HUES6 (cell line): ENCODE measurements at regions not wholly inside any gene's neighbourhood (a gene's known extent, or its start where the extent isn't known, plus 50 kb on each side); places are given as distances from the start of the nearest gene placed in this dataset.
"Not testable (repeated sequence)": the region's sequence is repeated elsewhere in the genome, so short reads cannot be mapped to it uniquely, and the experiment has no call there.

Experiments
- H3K27ac ChIP-seq: 2 replicates; pipeline ENCODE4 v1.7.0; 2013; ENCODE audit warnings: low read depth, mild to moderate bottlenecking, low read length, inconsistent platforms
- H3K27me3 ChIP-seq: 2 replicates; pipeline ENCODE4 v1.6.1; 2013; ENCODE audit warnings: low read length; ENCODE audit not compliant: control insufficient read depth, insufficient read depth
- H3K36me3 ChIP-seq: 2 replicates; pipeline ENCODE4 v1.6.1; 2013; ENCODE audit warnings: low read length; ENCODE audit not compliant: control insufficient read depth, insufficient read depth
- H3K4me1 ChIP-seq: 2 replicates; pipeline ENCODE4 v1.6.1; 2013; ENCODE audit warnings: low read length; ENCODE audit not compliant: control insufficient read depth, insufficient read depth
- H3K4me3 ChIP-seq: 2 replicates; pipeline ENCODE4 v1.5.1; 2013; ENCODE audit warnings: low read depth, low read length
- H3K9ac ChIP-seq: one replicate; pipeline ENCODE4 v1.6.1; 2013; ENCODE audit warnings: mild to moderate bottlenecking, low read length
- H3K9me3 ChIP-seq: 2 replicates; pipeline ENCODE4 v1.6.1; 2013; ENCODE audit warnings: low read depth, low read length; ENCODE audit not compliant: control insufficient read depth, insufficient read depth

- Histone ChIP-seq H3K9me3 (peaks cover 32% of the 10 kb centered on the region), H3K4me1 (no peaks in the 10 kb centered on the region), H3K4me3 (no peak overlapping the region), H3K27me3 (no peaks in the 10 kb centered on the region), H3K27ac (no peak overlapping the region), H3K36me3 (no peaks in the 10 kb centered on the region), H3K9ac (no peak overlapping the region)
Measured at GRCh38 chr5:62192958-62193357, 113.0 kb upstream of the KIF2A start.

DNA sequence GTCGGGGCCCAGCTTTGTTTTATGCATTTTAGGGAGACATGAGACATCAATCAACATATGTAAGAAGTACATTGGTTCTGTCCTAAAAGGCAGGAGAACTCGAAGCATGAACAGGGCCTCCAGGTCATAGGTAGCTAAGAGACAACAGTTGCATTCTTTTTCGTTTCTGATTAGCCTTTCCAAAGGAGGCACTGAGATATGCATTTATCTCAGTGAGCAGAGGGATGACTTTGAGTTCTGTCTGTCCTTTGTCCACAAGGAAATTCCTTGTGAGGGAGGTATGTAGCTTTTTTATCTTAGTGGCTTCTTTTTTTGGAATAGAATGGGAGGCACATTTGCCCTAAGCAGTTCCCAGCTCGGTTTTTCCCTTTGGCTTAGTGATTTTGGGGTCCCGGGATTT is 109.5 kb upstream of the KIF2A start:
- H3K27ac ChIP-seq, H3K36me3 ChIP-seq, H3K27me3 ChIP-seq, H3K4me3 ChIP-seq, H3K4me1 ChIP-seq, H3K9ac ChIP-seq: not testable (repeated sequence)
- peaks cover 32% of the 10 kb centered on the region for H3K9me3 ChIP-seq

DNA sequence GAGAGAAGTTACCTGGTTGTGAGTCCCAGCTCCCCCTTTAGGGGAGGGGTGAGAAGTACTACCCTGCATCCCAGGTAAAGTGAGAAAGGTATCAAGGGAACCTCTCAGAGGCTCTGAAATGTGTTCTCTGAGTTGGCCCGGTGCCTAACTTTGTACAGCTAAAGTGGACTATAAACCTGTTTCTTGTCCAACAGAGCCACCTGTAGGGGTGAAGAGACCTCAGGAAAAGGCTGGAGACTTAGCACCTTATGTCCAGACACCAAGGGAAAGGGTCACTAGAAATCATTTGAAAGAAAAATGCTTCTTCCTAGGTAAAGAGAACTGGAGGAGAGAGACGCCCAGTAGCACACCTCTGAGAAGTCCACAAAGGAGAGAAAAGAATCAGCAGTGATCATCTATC is 108.3 kb upstream of the KIF2A start:
- no peaks in the 10 kb centered on the region for H3K4me1 ChIP-seq
- no peaks in the 10 kb centered on the region for H3K36me3 ChIP-seq
- peaks cover 22% of the 10 kb centered on the region for H3K9me3 ChIP-seq
- H3K9ac ChIP-seq, result no peak overlapping the region
- no peak overlapping the region for H3K27ac ChIP-seq
- no peak overlapping the region for H3K4me3 ChIP-seq
- peaks cover 4% of the 10 kb centered on the region for H3K27me3 ChIP-seq

GRCh38 chr5:62198421-62198820 is 107.6 kb upstream of the KIF2A start:
- no peak overlapping the region for H3K4me3 ChIP-seq
- no peak overlapping the region for H3K9ac ChIP-seq
- H3K9me3 ChIP-seq, result peaks cover 15% of the 10 kb centered on the region
- H3K27me3 ChIP-seq, result peaks cover 4% of the 10 kb centered on the region
- H3K36me3 ChIP-seq, result no peaks in the 10 kb centered on the region
- no peaks in the 10 kb centered on the region for H3K4me1 ChIP-seq
- H3K27ac ChIP-seq, result no peak overlapping the region

DNA sequence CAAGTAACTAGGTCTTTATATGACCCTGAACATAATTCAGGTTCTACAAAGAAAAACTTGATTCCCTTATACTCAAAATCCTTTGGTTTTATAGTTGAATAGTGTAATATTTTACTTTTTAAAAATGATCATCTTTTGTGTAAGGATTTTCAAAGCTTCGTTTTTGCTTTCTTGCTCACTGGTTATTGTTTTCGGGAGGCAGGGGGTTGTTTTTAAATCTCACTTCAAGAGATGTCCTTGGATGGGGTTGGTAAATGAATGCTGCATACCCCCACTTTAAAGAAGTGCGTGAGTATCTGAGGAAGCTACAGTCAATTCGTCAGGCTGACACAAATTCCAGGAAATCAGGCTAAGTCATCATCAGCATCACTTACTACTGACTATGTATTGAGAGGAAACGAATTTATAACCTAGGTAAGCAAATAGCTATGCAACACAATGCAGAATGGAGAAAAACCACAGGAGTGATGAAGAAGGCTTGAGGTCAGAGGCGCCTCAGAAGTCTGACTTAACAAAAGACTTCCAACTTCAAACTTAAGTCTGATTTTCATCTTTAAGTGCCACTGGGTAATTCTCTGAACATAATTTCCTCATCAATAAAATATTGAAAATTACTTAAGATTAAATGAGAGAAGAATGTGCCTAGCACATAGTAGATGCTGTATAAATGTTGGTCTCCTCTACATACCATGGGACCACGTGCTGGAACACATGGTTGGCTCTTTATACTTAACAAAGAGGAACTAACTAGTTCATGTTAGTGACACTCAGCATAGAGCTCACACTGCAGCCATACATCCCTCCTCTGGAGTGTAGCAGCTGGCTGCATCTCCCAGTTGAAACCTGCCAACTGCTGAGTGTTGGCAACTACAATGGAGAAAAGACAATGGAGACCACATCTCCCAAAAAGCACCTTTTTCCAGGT is 106.0 kb upstream of the KIF2A start:
- Histone ChIP-seq H3K9me3 (no peaks in the 10 kb centered on the region), H3K36me3 (no peaks in the 10 kb centered on the region), H3K4me1 (no peaks in the 10 kb centered on the region), H3K27me3 (peaks cover 4% of the 10 kb centered on the region), H3K27ac (no peak overlapping the region), H3K9ac (no peak overlapping the region), H3K4me3 (no peak overlapping the region)

DNA sequence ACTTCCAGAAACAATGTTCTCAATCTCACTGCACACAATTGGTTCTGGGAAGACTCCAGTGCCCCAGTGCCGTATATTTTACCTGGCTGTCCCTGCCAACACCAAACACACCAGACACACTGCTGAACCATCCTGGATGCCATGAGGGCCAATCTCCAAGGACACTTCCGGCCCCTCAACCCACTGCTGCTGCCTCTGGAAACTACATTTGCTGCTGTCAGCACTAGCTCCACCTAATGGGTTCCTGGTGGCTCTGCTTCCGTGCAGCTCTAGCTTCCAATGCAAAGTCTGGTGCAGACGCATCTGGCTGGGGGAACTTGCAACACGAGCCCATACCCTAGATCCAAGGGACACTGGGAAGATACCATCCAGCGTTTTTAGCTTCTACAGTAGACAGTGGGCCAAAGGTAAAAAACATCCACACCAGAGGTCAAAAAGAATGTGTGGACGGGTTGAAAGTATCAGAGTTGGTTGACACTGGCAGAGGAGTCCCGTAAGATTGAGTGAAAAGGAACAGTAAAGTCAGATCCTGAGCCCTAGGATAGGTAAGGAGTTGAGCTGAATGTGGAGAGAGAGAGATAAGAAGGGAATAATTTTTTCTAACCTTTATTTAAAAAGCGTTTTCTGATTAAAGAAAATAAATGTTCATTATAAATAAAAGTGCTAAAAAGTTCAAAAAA is 99.7 kb upstream of the KIF2A start:
- no peak overlapping the region for H3K27ac ChIP-seq
- no peaks in the 10 kb centered on the region for H3K9me3 ChIP-seq
- H3K9ac ChIP-seq, result no peak overlapping the region
- no peaks in the 10 kb centered on the region for H3K27me3 ChIP-seq
- H3K36me3 ChIP-seq, result no peaks in the 10 kb centered on the region
- H3K4me1 ChIP-seq, result peaks cover 9% of the 10 kb centered on the region
- no peak overlapping the region for H3K4me3 ChIP-seq

- H3K27me3 ChIP-seq, result no peaks in the 10 kb centered on the region
- H3K9ac ChIP-seq, result no peak overlapping the region
- H3K36me3 ChIP-seq, result no peaks in the 10 kb centered on the region
- peaks cover 9% of the 10 kb centered on the region for H3K4me1 ChIP-seq
- no peak overlapping the region for H3K4me3 ChIP-seq
- no peak overlapping the region for H3K27ac ChIP-seq
- H3K9me3 ChIP-seq, result no peaks in the 10 kb centered on the region
Measured at GRCh38 chr5:62208218-62208852, 97.7 kb upstream of the KIF2A start.

- no peak overlapping the region for H3K27ac ChIP-seq
Measured at GRCh38 chr5:62211405-62211804, 94.6 kb upstream of the KIF2A start.

GRCh38 chr5:62212648-62213047 is 93.4 kb upstream of the KIF2A start:
- Histone ChIP-seq H3K27me3 (no peaks in the 10 kb centered on the region), H3K4me3 (no peak overlapping the region), H3K27ac (no peak overlapping the region), H3K9me3 (no peaks in the 10 kb centered on the region), H3K36me3 (no peaks in the 10 kb centered on the region), H3K4me1 (peaks cover 9% of the 10 kb centered on the region), H3K9ac (no peak overlapping the region)

More at GRCh38 chr5:62211405-62211804, 94.6 kb upstream of the KIF2A start:
- Histone ChIP-seq H3K4me3 (no peak overlapping the region), H3K9ac (no peak overlapping the region), H3K27me3 (no peaks in the 10 kb centered on the region), H3K4me1 (peaks cover 9% of the 10 kb centered on the region), H3K9me3 (no peaks in the 10 kb centered on the region), H3K36me3 (no peaks in the 10 kb centered on the region)

GRCh38 chr5:62214701-62215100 is 91.3 kb upstream of the KIF2A start:
- Histone ChIP-seq H3K4me1 (peaks cover 3% of the 10 kb centered on the region; the same call in 1 of the 2 replicates), H3K27ac (no peak overlapping the region), H3K4me3 (no peak overlapping the region), H3K9ac (no peak overlapping the region), H3K36me3 (no peaks in the 10 kb centered on the region), H3K27me3 (no peaks in the 10 kb centered on the region), H3K9me3 (no peaks in the 10 kb centered on the region)

GRCh38 chr5:62216603-62217002 is 89.4 kb upstream of the KIF2A start:
- H3K36me3 ChIP-seq, H3K27me3 ChIP-seq, H3K4me1 ChIP-seq, H3K9me3 ChIP-seq, H3K9ac ChIP-seq, H3K4me3 ChIP-seq, H3K27ac ChIP-seq: not testable (repeated sequence)
